ENCODE measurements at regions not wholly inside any gene's neighbourhood (a gene's known extent, or its start where the extent isn't known, plus 50 kb on each side); places are given as distances from the start of the nearest gene placed in this dataset.

GRCh38 chr9:81532251-81532650 is 157.1 kb downstream of the TLE1 start:
- DNase-seq (ENCODE audit: low read depth in 2 of 2), result no peak

DNA sequence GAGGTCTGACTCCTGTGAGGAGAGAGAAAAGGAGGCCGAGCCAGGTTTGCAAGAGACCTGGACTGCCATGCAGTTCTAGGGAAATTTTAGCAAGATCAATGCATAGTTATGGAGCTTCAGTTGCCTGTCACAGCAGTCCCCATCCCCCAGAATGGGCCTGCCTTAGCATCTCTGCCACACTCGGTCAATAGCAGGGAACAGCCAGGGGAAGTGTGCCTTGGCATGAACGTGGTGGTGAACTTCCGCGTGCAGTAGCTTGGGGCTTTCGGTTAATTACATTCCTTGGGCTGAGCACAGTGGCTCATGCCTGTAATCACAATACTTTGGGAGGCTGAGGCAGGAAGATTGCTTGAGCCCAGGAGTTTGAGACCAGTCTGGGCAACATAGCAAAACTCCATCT is 157.8 kb downstream of the TLE1 start:
- no peak for DNase-seq (ENCODE audit: low read depth in 2 of 2)

DNA sequence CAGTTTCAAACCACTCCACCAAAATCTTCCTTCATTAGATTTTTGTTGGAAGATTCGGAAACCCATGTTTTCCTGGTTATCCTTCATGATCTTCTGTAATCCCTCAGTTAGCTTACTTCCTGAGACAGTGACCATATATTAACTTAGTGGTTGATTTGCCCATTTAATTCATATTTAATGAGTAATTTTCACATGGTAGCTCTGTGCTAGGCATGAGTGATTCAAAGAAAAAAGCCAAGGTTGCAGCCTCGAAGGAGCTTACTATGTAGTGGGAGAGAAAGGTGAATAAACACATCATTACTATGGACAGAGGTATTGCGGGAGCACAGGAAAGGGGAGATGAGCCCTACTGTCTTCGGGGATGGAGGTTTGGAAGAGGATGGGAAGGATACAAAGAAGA is 158.5 kb downstream of the TLE1 start:
- no peak for DNase-seq (ENCODE audit: low read depth in 2 of 2)

DNA sequence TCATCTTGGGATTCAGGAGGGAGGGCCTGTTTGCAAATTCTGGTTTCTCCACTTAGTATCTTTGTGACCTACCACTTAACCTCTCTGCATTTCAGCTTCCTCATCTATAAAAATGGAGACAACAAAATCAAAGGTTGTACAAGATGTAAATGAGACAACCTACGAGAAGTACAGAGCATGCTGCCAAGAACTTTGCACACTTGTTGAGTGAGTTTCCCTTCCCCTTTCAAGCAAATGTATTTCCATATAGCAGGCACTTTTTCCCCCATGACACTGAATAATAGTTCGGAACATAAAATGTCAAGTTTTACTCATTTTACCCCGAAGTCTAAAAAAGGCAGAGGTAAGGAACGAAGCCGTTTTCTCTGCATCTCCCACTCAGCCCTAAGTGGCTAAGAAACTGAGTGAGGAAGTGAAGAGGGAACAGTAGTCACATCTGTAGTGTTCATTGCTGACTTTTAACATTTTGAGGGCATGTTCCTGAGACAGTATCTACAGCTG is 159.0 kb downstream of the TLE1 start:
- no peak for DNase-seq (ENCODE audit: low read depth in 2 of 2)

GRCh38 chr9:81529556-81530193 is 159.7 kb downstream of the TLE1 start:
- no peak for DNase-seq (ENCODE audit: low read depth in 2 of 2)

- no peak for DNase-seq (ENCODE audit: low read depth in 2 of 2)
These were observed 162.8 kb downstream of the TLE1 start for GRCh38 chr9:81526587-81526986.

GRCh38 chr9:81522716-81523551 is 166.4 kb downstream of the TLE1 start:
- no peak for DNase-seq (ENCODE audit: low read depth in 2 of 2)

GRCh38 chr9:81521892-81522291 is 167.5 kb downstream of the TLE1 start:
- DNase-seq (ENCODE audit: low read depth in 2 of 2), result no peak

- no peak for DNase-seq (ENCODE audit: low read depth in 2 of 2)
These were observed 169.4 kb downstream of the TLE1 start for GRCh38 chr9:81519816-81520495.

GRCh38 chr9:81517954-81518353 is 171.4 kb downstream of the TLE1 start:
- DNase-seq (ENCODE audit: low read depth in 2 of 2), result no peak

GRCh38 chr9:81513059-81513458 is 176.3 kb downstream of the TLE1 start:
- DNase-seq (ENCODE audit: low read depth in 2 of 2), result no peak

GRCh38 chr9:81512641-81513040 is 176.7 kb downstream of the TLE1 start:
- DNase-seq (ENCODE audit: low read depth in 2 of 2), result no peak

- DNase-seq (ENCODE audit: low read depth in 2 of 2), result no peak
These were observed 180.9 kb downstream of the TLE1 start for GRCh38 chr9:81508476-81508875.

- no peak for DNase-seq (ENCODE audit: low read depth in 2 of 2)
These were observed 182.1 kb downstream of the TLE1 start for GRCh38 chr9:81506941-81507864.

GRCh38 chr9:81499594-81499993 is 189.8 kb downstream of the TLE1 start:
- no peak for DNase-seq (ENCODE audit: low read depth in 2 of 2)

DNA sequence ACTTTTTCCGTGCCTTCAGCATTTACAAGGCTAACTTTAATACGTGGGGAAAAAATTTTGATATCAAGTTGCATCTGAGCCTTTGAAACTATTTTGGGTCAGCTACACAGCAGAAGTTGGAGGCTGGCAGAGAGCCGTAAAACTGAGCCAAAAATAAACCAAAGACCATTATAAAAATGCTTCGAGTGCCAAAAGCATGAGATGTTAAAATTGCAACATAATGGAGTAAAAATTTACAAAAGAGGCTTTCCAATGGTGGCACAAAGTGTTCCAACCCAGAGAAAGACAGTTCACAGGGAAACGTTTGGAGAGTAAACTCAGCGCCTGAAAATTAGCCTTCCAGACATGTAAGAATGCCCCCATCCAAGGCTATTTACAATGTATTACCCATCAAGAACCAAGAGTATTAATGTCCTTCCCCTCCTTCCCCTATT is 190.3 kb downstream of the TLE1 start:
- no peak for DNase-seq (ENCODE audit: low read depth in 2 of 2)

DNA sequence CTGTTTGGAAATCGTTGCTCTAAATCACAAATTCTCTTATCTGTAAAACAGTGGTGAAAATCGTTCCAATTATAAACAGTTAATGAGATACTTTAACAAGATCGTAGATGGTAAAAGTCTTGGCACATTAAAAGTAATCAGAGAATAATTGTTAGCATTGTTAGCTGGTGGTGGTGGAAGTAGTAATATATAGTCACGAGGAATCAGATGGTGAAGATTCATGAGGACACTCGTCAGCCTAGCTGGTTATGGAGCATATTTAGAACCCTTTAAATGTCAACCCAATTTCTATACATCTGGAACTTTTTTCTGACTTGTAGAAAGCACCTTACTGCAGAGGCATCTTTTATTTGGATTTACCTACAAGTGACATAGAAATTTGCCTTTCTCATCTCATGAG is 190.8 kb downstream of the TLE1 start:
- DNase-seq (ENCODE audit: low read depth in 2 of 2), result no peak

- DNase-seq (ENCODE audit: low read depth in 2 of 2), result no peak
These were observed 192.3 kb downstream of the TLE1 start for GRCh38 chr9:81497091-81497490.

DNA sequence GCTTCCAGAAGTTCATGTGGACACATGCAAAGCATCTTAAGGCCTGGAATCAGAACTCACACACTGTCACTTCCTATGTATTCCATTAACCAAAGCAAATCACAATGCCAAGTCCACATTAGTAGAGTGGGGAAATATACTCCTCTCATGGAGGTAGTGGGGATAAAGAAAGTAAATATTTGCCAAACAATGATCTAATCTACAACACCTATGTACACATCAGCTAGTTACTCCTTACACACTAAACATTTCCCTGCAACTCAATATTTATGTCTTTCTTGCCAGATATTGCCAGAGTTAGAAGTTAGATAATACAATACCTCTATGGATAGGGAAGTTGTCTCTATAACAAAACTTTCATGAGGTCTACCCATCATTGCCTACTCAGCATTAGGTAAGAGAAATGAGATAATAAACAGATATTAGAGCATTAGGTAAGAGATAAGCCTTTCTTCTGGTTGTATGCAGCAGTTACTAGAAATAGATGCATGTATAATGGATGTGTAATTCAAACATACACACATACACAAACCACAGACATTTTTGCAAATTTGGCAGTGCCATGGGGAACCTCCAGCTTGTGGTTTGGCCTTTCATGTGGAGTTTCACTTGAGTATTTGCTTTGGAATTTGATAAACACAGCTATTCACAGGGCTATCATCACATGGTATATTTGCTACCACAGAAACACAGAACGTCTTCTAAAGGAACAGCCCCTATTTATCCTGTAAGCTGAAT is 196.5 kb downstream of the TLE1 start:
- no peak for DNase-seq (ENCODE audit: low read depth in 2 of 2)

- DNase-seq (ENCODE audit: low read depth in 2 of 2), result no peak
These were observed 198.6 kb downstream of the TLE1 start for GRCh38 chr9:81490605-81491331.

Measured in stimulated activated CD4-positive, alpha-beta T cell treated with anti-CD3 and anti-CD28 coated beads, Interleukin-1b, Interleukin-23, amount 100 ng/mL, for 4 hours (primary cell).